ENCODE measurements at regions not wholly inside any gene's neighbourhood (a gene's known extent, or its start where the extent isn't known, plus 50 kb on each side); places are given as distances from the start of the nearest gene placed in this dataset.

GRCh38 chr4:19402581-19403065, 849.1 kb upstream of the SLIT2 start:
- WGBS, result 100% methylated on average over 2 of the region's 2 CpGs
- Histone ChIP-seq H3K9ac (ENCODE audit: low read depth, low read length) (no peak overlapping the region), H3K4me1 (ENCODE audit: insufficient read depth, low read length) (no peaks in the 10 kb centered on the region), H3K4me3 (ENCODE audit: low read length) (no peak overlapping the region), H3K27me3 (ENCODE audit: insufficient read depth, low read length) (no peaks in the 10 kb centered on the region), H3K27ac (ENCODE audit: low read depth, low read length) (no peak overlapping the region), H3K9me3 (ENCODE audit: insufficient read depth, low read depth, low read length) (no peaks in the 10 kb centered on the region), H3K36me3 (ENCODE audit: insufficient read depth, low read length) (no peaks in the 10 kb centered on the region)

GRCh38 chr4:19401301-19402080, 850.2 kb upstream of the SLIT2 start:
- no peaks in the 10 kb centered on the region for H3K9me3 ChIP-seq (ENCODE audit: insufficient read depth, low read depth, low read length)
- no peaks in the 10 kb centered on the region for H3K27me3 ChIP-seq (ENCODE audit: insufficient read depth, low read length)
- H3K4me1 ChIP-seq (ENCODE audit: insufficient read depth, low read length), result no peaks in the 10 kb centered on the region
- H3K36me3 ChIP-seq (ENCODE audit: insufficient read depth, low read length), result no peaks in the 10 kb centered on the region
- no peak overlapping the region for H3K27ac ChIP-seq (ENCODE audit: low read depth, low read length)
- no CpG with 5 or more reads among the region's 1 CpG for WGBS
- H3K4me3 ChIP-seq (ENCODE audit: low read length), result no peak overlapping the region
- no peak overlapping the region for H3K9ac ChIP-seq (ENCODE audit: low read depth, low read length)

DNA sequence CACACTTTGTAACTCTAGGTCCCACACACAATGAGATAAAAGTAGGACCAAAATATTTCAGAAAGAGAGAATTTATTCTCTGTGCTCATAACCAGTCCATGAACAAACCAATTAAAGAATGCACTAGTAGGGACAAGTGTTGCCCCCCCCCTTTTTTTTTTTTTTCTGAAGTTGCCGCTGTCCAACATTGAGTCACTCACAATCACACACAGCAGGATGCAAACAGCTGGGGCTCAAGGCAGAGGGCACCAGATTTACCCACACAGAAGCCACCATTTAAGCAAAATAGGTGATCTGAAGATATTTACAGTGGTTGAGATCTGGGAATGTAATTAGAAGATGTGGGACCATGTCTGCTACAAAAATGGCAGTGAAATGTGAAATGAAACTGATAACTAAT, 850.9 kb upstream of the SLIT2 start:
- H3K4me1 ChIP-seq (ENCODE audit: insufficient read depth, low read length), result no peaks in the 10 kb centered on the region
- no peaks in the 10 kb centered on the region for H3K9me3 ChIP-seq (ENCODE audit: insufficient read depth, low read depth, low read length)
- no peak overlapping the region for H3K9ac ChIP-seq (ENCODE audit: low read depth, low read length)
- no CpG with 5 or more reads among the region's 1 CpG for WGBS
- H3K27me3 ChIP-seq (ENCODE audit: insufficient read depth, low read length), result no peaks in the 10 kb centered on the region
- H3K36me3 ChIP-seq (ENCODE audit: insufficient read depth, low read length), result no peaks in the 10 kb centered on the region
- no peak overlapping the region for H3K4me3 ChIP-seq (ENCODE audit: low read length)
- H3K27ac ChIP-seq (ENCODE audit: low read depth, low read length), result no peak overlapping the region

- no peaks in the 10 kb centered on the region for H3K4me1 ChIP-seq (ENCODE audit: insufficient read depth, low read length)
- no peak overlapping the region for H3K9ac ChIP-seq (ENCODE audit: low read depth, low read length)
- no peak overlapping the region for H3K27ac ChIP-seq (ENCODE audit: low read depth, low read length)
- no peaks in the 10 kb centered on the region for H3K27me3 ChIP-seq (ENCODE audit: insufficient read depth, low read length)
- no peaks in the 10 kb centered on the region for H3K36me3 ChIP-seq (ENCODE audit: insufficient read depth, low read length)
- H3K9me3 ChIP-seq (ENCODE audit: insufficient read depth, low read depth, low read length), result no peaks in the 10 kb centered on the region
- H3K4me3 ChIP-seq (ENCODE audit: low read length), result no peak overlapping the region
Measured at GRCh38 chr4:19399001-19399400, 852.7 kb upstream of the SLIT2 start.

GRCh38 chr4:19386786-19387185, 864.9 kb upstream of the SLIT2 start:
- 94% methylated on average over 2 of the region's 2 CpGs for WGBS
- no peaks in the 10 kb centered on the region for H3K27me3 ChIP-seq (ENCODE audit: insufficient read depth, low read length)
- no peak overlapping the region for H3K9ac ChIP-seq (ENCODE audit: low read depth, low read length)
- no peaks in the 10 kb centered on the region for H3K9me3 ChIP-seq (ENCODE audit: insufficient read depth, low read depth, low read length)
- H3K4me1 ChIP-seq (ENCODE audit: insufficient read depth, low read length), result no peaks in the 10 kb centered on the region
- H3K4me3 ChIP-seq (ENCODE audit: low read length), result no peak overlapping the region
- H3K27ac ChIP-seq (ENCODE audit: low read depth, low read length), result no peak overlapping the region
- H3K36me3 ChIP-seq (ENCODE audit: insufficient read depth, low read length), result no peaks in the 10 kb centered on the region

- Histone ChIP-seq H3K36me3 (ENCODE audit: insufficient read depth, low read length) (no peaks in the 10 kb centered on the region), H3K27ac (ENCODE audit: low read depth, low read length) (no peak overlapping the region), H3K4me3 (ENCODE audit: low read length) (no peak overlapping the region), H3K9ac (ENCODE audit: low read depth, low read length) (no peak overlapping the region), H3K9me3 (ENCODE audit: insufficient read depth, low read depth, low read length) (no peaks in the 10 kb centered on the region), H3K4me1 (ENCODE audit: insufficient read depth, low read length) (no peaks in the 10 kb centered on the region), H3K27me3 (ENCODE audit: insufficient read depth, low read length) (no peaks in the 10 kb centered on the region)
- WGBS, result 90% methylated on average over 5 of the region's 6 CpGs
Measured at GRCh38 chr4:19382993-19383756, 868.5 kb upstream of the SLIT2 start.

DNA sequence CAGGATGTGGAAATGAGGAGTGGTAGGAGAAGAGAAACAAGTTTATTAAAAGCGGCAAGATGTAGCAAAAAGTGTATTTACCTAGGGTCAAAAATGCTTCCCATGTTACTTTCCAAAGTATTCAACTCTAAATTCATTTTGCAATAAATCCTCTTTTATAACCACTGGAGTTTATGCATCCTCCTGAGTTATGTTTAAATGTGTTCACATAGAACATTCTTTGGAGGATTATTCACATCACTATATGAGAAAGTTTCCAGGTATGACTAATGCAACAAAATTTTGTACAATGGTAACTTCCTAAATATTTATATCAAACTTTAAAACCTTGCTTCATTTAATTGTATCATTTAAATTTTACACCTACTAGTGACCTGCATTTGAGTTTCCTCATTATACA, 870.6 kb upstream of the SLIT2 start:
- H3K27ac ChIP-seq (ENCODE audit: low read depth, low read length), result no peak overlapping the region
- H3K4me1 ChIP-seq (ENCODE audit: insufficient read depth, low read length), result no peaks in the 10 kb centered on the region
- no peaks in the 10 kb centered on the region for H3K9me3 ChIP-seq (ENCODE audit: insufficient read depth, low read depth, low read length)
- no peaks in the 10 kb centered on the region for H3K36me3 ChIP-seq (ENCODE audit: insufficient read depth, low read length)
- no peaks in the 10 kb centered on the region for H3K27me3 ChIP-seq (ENCODE audit: insufficient read depth, low read length)
- H3K9ac ChIP-seq (ENCODE audit: low read depth, low read length), result no peak overlapping the region
- no peak overlapping the region for H3K4me3 ChIP-seq (ENCODE audit: low read length)
- 93% methylated on average over 1 of the region's 1 CpG for WGBS

DNA sequence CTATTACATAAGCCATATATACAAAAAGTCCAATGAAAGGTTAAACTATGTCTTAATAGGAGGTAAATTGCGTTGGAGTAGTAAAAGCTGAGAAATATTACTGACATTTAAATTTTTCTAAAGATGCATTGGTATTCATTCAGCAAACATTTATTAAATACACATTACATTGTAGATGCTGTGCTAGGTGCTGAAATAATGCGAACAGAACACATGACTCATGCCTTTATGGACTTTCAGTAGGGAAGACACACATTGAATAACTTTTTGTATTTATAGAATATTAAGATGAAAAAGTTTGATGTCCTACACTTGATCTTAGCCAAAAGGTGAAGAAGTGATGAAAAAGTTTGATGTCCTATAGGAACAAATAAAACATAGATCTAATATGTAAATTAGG, 871.1 kb upstream of the SLIT2 start:
- Histone ChIP-seq H3K9me3 (ENCODE audit: insufficient read depth, low read depth, low read length) (no peaks in the 10 kb centered on the region), H3K9ac (ENCODE audit: low read depth, low read length) (no peak overlapping the region), H3K27ac (ENCODE audit: low read depth, low read length) (no peak overlapping the region), H3K4me3 (ENCODE audit: low read length) (no peak overlapping the region), H3K36me3 (ENCODE audit: insufficient read depth, low read length) (no peaks in the 10 kb centered on the region), H3K27me3 (ENCODE audit: insufficient read depth, low read length) (no peaks in the 10 kb centered on the region), H3K4me1 (ENCODE audit: insufficient read depth, low read length) (no peaks in the 10 kb centered on the region)
- no CpG with 5 or more reads among the region's 2 CpGs for WGBS

GRCh38 chr4:19379191-19379708, 872.5 kb upstream of the SLIT2 start:
- no peak overlapping the region for H3K27ac ChIP-seq (ENCODE audit: low read depth, low read length)
- H3K27me3 ChIP-seq (ENCODE audit: insufficient read depth, low read length), result no peaks in the 10 kb centered on the region
- no peaks in the 10 kb centered on the region for H3K9me3 ChIP-seq (ENCODE audit: insufficient read depth, low read depth, low read length)
- no peaks in the 10 kb centered on the region for H3K4me1 ChIP-seq (ENCODE audit: insufficient read depth, low read length)
- H3K9ac ChIP-seq (ENCODE audit: low read depth, low read length), result no peak overlapping the region
- no peak overlapping the region for H3K4me3 ChIP-seq (ENCODE audit: low read length)
- no peaks in the 10 kb centered on the region for H3K36me3 ChIP-seq (ENCODE audit: insufficient read depth, low read length)
- 93% methylated on average over 5 of the region's 6 CpGs for WGBS

GRCh38 chr4:19375931-19376330, 875.8 kb upstream of the SLIT2 start:
- WGBS, result 93% methylated on average over 1 of the region's 2 CpGs
- no peaks in the 10 kb centered on the region for H3K27me3 ChIP-seq (ENCODE audit: insufficient read depth, low read length)
- H3K36me3 ChIP-seq (ENCODE audit: insufficient read depth, low read length), result no peaks in the 10 kb centered on the region
- no peaks in the 10 kb centered on the region for H3K9me3 ChIP-seq (ENCODE audit: insufficient read depth, low read depth, low read length)
- H3K4me1 ChIP-seq (ENCODE audit: insufficient read depth, low read length), result no peaks in the 10 kb centered on the region
- no peak overlapping the region for H3K9ac ChIP-seq (ENCODE audit: low read depth, low read length)
- no peak overlapping the region for H3K4me3 ChIP-seq (ENCODE audit: low read length)
- no peak overlapping the region for H3K27ac ChIP-seq (ENCODE audit: low read depth, low read length)

- Histone ChIP-seq H3K27ac (ENCODE audit: low read depth, low read length) (no peak overlapping the region), H3K4me3 (ENCODE audit: low read length) (no peak overlapping the region)
- 86% methylated on average over 4 of the region's 4 CpGs for WGBS
Measured at GRCh38 chr4:19375136-19375804, 876.4 kb upstream of the SLIT2 start.

More at GRCh38 chr4:19375136-19375804, 876.4 kb upstream of the SLIT2 start:
- Histone ChIP-seq H3K36me3 (ENCODE audit: insufficient read depth, low read length) (no peaks in the 10 kb centered on the region), H3K27me3 (ENCODE audit: insufficient read depth, low read length) (no peaks in the 10 kb centered on the region), H3K4me1 (ENCODE audit: insufficient read depth, low read length) (no peaks in the 10 kb centered on the region), H3K9ac (ENCODE audit: low read depth, low read length) (no peak overlapping the region), H3K9me3 (ENCODE audit: insufficient read depth, low read depth, low read length) (no peaks in the 10 kb centered on the region)

Data from HUES64 (cell line).